ENCODE measurements at regions not wholly inside any gene's neighbourhood (a gene's known extent, or its start where the extent isn't known, plus 50 kb on each side); places are given as distances from the start of the nearest gene placed in this dataset.
"Not testable (repeated sequence)": the region's sequence is repeated elsewhere in the genome, so short reads cannot be mapped to it uniquely, and the experiment has no call there.

DNA sequence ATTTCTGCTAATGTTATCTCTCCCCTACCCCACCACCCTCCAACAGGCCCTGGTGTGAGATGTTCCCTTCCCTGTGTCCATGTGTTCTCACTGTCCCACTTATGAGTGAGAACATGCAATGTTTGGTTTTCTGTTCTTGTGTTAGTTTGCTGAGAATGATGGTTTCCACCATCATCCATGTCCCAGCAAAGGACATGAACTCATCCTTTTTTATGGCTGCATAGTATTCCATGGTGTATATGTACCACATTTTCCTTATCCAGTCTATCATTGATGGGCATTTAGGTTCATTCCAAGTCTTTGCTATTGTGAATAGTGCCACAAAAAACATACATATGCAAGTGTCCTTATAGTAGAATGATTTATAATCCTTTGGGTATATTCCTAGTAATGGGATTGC, 104.5 kb downstream of the ZNF33B start:
- not testable (repeated sequence) for H3K27ac Mint-ChIP-seq
- H3K36me3 Mint-ChIP-seq (ENCODE audit: low read depth), result peaks cover 68% of the 10 kb centered on the region

DNA sequence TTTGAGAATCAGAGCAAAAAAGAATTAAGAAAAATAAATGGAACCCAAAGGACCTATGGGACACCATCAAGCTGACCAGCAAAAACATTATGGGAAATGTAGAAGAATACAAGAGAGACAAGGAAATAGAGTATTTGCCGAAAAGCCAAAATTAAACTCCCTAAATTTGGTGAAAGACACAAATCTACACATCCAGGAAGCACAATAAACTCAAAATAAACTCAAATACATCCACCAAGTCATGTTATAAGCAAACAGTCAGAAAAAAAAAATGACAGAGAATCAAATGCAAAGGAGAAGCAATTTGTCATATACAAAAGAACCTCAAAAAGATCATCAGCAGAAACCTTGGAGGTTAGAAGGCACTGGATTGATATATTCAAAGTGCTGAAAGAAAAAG, 105.4 kb downstream of the ZNF33B start:
- Mint-ChIP-seq H3K9me3 (peaks cover 43% of the 10 kb centered on the region), H3K27ac (no peak overlapping the region), H3K4me3 (no peak overlapping the region), H3K36me3 (ENCODE audit: low read depth) (peaks cover 60% of the 10 kb centered on the region), H3K27me3 (no peaks in the 10 kb centered on the region), H3K4me1 (ENCODE audit: low read depth) (no peaks in the 10 kb centered on the region)

More for the DNA sequence above, 104.5 kb downstream of the ZNF33B start:
- not testable (repeated sequence) for H3K4me1 Mint-ChIP-seq (ENCODE audit: low read depth); H3K4me3 Mint-ChIP-seq; H3K27me3 Mint-ChIP-seq
- H3K9me3 Mint-ChIP-seq, result peaks cover 52% of the 10 kb centered on the region

DNA sequence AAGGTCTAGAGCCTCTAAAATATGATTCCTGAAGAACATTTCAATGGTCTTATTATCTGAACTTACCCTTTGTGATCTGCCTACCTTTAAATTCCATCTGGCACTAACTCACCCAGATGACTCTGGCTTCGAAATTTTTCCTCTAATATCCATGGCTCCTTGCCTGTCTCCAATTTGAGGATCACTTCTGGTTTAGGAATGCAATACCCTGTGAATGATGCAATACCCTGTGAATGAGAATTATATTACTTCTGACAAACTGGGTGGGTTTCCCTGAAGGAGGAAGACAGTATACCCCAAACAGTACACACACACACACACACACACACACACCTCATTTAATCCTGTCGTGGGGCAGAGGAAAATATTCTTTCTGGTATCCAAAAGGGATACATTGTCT, 115.3 kb downstream of the ZNF33B start:
- H3K36me3 Mint-ChIP-seq (ENCODE audit: low read depth), result peaks cover 72% of the 10 kb centered on the region

DNA sequence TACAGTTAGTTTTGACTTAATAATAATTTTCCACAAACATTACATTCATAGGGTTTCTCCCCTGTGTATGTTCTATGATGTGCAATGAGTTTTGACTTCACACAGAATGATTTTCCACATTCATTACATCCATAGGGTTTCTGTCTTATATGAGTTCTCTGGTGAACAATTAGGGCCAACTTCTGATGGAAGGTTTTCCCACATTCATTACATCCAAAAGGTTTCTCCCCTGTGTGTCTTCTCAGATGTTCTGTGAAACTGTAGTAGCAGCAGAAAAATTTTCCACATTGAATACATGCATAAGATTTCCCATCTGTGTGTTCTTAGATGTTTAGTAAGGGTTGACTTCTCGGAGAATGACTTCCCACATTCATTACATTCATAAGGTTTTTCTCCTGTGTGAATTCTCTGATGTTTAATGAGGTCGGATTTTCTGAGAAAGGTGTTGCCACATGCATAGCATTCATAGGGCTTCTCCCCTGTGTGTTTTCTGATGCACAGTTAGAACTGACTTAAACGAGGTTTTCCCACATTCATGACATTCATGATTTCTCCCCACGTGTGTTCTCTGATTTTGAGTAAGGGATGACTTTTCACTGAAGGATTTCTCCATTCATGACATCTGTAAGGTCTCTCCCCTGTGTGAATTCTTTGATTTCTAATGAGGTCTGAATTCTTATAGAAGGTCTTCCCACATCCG, 118.5 kb downstream of the ZNF33B start:
- peaks cover 83% of the 10 kb centered on the region for H3K36me3 Mint-ChIP-seq (ENCODE audit: low read depth)
- H3K4me1 Mint-ChIP-seq (ENCODE audit: low read depth), result no peaks in the 10 kb centered on the region
- H3K4me3 Mint-ChIP-seq, result no peak overlapping the region
- peaks cover 64% of the 10 kb centered on the region for H3K9me3 Mint-ChIP-seq
- no peak overlapping the region for H3K27ac Mint-ChIP-seq
- H3K27me3 Mint-ChIP-seq, result no peaks in the 10 kb centered on the region

More for the DNA sequence above, 115.3 kb downstream of the ZNF33B start:
- no peak overlapping the region for H3K27ac Mint-ChIP-seq
- H3K4me3 Mint-ChIP-seq, result no peak overlapping the region
- H3K4me1 Mint-ChIP-seq (ENCODE audit: low read depth), result no peaks in the 10 kb centered on the region
- no peaks in the 10 kb centered on the region for H3K27me3 Mint-ChIP-seq
- H3K9me3 Mint-ChIP-seq, result peaks cover 48% of the 10 kb centered on the region

DNA sequence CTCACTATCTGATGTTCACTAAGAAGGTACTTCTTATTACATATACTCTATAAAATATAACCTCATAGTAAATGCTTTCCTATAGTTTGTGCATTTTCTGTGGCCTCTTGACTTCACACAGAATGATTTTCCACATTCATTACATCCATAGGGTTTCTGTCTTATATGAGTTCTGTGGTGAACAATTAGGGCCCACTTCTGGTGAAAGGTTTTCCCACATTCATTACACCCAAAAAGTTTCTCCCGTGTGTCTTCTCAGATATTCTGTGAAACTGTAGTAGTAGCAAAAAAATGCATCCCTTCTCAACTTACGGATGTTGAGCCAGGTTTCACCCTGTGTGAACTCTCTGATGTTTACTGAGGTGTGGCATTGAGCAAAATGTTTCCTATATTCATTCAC, 119.3 kb downstream of the ZNF33B start:
- Mint-ChIP-seq H3K9me3 (peaks cover 61% of the 10 kb centered on the region), H3K27me3 (no peaks in the 10 kb centered on the region), H3K27ac (no peak overlapping the region), H3K4me3 (no peak overlapping the region), H3K36me3 (ENCODE audit: low read depth) (peaks cover 77% of the 10 kb centered on the region), H3K4me1 (ENCODE audit: low read depth) (no peaks in the 10 kb centered on the region)

DNA sequence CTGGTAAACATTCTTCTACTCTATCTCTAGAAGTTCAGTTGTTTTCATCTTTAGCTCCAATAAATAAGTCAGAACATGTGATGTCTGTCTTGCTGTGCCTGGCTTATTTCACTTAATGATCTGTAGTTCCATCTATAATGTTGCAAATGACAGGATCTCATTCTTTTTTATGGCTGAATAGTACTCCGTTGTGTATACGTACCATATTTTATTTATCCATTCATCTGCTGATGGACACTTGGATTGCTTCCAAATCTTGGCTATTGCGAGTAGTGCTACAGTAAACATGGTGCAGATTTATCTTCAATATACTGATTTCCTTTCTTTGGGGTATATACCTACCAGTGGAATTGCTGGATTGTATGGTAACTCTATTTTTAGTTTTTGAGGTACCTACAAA, 124.4 kb downstream of the ZNF33B start:
- Mint-ChIP-seq H3K36me3 (ENCODE audit: low read depth) (peaks cover 39% of the 10 kb centered on the region), H3K27me3 (no peaks in the 10 kb centered on the region), H3K4me3 (no peak overlapping the region), H3K27ac (no peak overlapping the region), H3K9me3 (peaks cover 44% of the 10 kb centered on the region), H3K4me1 (ENCODE audit: low read depth) (no peaks in the 10 kb centered on the region)

DNA sequence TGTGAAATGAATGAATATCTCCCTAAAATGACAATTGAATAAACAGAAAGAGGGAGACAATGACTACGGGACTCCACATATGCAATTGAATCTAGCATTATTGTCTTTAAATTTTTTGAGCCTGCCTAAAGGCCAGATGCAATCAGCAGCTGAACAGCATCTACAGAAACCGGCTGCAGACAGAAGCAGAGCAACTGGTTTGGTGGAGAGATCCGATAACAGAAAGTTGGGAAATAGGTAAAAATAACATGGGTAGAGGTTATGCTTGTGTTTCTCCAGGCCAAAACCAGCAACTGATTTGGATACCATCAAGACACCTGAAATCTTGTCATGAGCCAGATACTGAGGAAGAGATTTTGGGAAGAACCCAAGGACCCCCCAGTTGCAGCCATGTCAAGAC, 146.6 kb downstream of the ZNF33B start:
- no peaks in the 10 kb centered on the region for H3K27me3 Mint-ChIP-seq
- no peak overlapping the region for H3K4me3 Mint-ChIP-seq
- peaks cover 23% of the 10 kb centered on the region for H3K9me3 Mint-ChIP-seq
- H3K4me1 Mint-ChIP-seq (ENCODE audit: low read depth), result no peaks in the 10 kb centered on the region
- no peak overlapping the region for H3K27ac Mint-ChIP-seq
- H3K36me3 Mint-ChIP-seq (ENCODE audit: low read depth), result no peaks in the 10 kb centered on the region

DNA sequence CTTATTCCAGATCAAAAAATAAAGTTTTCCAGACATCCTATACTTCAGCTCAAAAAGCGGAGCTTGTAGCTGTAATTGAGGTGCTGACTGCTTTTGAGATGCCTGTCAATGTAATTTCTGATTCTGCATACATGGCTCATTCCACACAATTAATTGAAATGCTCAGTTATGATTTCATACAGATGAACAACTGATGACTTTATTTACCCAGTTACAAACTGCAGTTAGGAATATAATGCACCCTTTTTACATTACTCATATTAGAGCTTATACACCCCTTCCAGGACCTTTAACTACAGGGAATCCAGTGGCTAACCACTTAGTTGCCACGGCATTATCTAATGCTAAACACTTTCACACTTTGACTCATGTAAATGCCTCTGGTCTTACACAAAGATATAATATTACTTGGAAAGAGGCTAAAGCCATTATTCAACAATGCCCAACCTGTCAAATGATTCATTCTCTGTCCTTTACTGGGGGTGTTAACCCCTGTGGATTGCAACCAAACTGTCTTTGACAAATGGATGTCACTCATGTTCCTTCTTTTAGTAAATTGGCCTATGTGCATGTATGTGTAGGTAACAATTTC, 147.3 kb downstream of the ZNF33B start:
- no peak overlapping the region for H3K4me3 Mint-ChIP-seq
- H3K36me3 Mint-ChIP-seq (ENCODE audit: low read depth), result no peaks in the 10 kb centered on the region
- peaks cover 25% of the 10 kb centered on the region for H3K9me3 Mint-ChIP-seq
- H3K4me1 Mint-ChIP-seq (ENCODE audit: low read depth), result no peaks in the 10 kb centered on the region
- H3K27ac Mint-ChIP-seq, result no peak overlapping the region
- H3K27me3 Mint-ChIP-seq, result no peaks in the 10 kb centered on the region

DNA sequence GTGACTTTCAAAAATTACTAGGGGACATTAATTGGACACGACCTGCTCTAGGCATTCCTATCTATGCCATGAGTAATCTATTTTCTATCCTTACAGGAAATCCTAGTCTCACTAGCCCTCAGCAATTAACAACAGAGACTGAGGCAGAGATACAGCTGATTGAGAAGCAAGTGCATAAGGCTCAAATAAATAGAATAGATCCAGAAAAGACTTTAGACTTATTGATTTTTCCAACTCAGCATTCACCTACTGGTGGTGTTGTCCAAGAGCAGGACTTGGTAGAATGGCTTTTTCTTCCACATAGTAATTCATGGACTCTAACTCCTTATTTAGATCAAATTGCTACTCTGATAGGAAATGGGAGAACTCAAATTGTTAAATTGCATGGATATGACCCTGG, 148.0 kb downstream of the ZNF33B start:
- H3K27ac Mint-ChIP-seq, result no peak overlapping the region
- H3K36me3 Mint-ChIP-seq (ENCODE audit: low read depth), result no peaks in the 10 kb centered on the region
- no peaks in the 10 kb centered on the region for H3K27me3 Mint-ChIP-seq
- H3K4me1 Mint-ChIP-seq (ENCODE audit: low read depth), result no peaks in the 10 kb centered on the region
- no peak overlapping the region for H3K4me3 Mint-ChIP-seq
- H3K9me3 Mint-ChIP-seq, result peaks cover 24% of the 10 kb centered on the region

DNA sequence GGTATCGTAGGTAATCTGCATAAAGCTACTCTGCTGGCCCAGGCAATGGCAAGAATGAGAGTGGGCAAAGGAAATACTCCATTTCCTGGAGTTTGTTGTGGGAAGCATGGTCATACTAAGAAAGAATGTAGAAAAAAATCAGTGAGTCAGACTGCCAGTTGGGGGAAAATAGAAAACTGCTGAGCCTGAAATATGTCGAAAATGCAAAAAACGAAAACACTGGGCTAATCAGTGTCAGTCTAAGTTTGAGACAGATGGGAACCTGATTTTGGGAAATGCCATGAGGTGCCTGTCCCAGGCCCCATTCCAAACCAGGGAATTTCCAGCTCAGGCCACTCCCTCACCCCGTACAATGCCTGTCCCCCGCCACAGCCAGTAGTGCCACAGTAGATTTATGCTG, 150.0 kb downstream of the ZNF33B start:
- H3K27ac Mint-ChIP-seq, result no peak overlapping the region
- no peaks in the 10 kb centered on the region for H3K4me1 Mint-ChIP-seq (ENCODE audit: low read depth)
- H3K9me3 Mint-ChIP-seq, result peaks cover 22% of the 10 kb centered on the region
- H3K27me3 Mint-ChIP-seq, result no peaks in the 10 kb centered on the region
- H3K4me3 Mint-ChIP-seq, result no peak overlapping the region
- H3K36me3 Mint-ChIP-seq (ENCODE audit: low read depth), result no peaks in the 10 kb centered on the region

DNA sequence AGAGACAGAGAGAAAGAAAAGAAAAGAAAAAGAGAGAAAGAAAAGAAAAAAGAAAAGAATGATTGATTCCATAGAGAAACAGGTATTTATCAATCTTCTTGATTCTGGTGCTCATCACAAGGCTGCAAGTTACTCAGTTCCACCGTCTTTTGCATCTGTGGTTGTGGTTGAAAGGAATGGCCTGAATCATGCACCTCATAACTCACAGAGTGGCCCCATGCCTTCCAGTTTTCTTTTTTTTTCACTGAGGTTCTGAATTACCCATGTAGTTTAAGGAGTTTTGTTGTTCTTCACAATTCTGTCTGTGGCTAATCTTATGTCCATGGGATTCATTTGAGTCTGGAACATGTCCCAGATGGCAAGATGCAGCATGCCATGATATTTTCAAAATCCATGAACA, 156.0 kb downstream of the ZNF33B start:
- Mint-ChIP-seq H3K4me3 (no peak overlapping the region), H3K27ac (no peak overlapping the region), H3K27me3 (peaks cover 9% of the 10 kb centered on the region), H3K4me1 (ENCODE audit: low read depth) (no peaks in the 10 kb centered on the region), H3K36me3 (ENCODE audit: low read depth) (no peaks in the 10 kb centered on the region), H3K9me3 (peaks cover 7% of the 10 kb centered on the region)

DNA sequence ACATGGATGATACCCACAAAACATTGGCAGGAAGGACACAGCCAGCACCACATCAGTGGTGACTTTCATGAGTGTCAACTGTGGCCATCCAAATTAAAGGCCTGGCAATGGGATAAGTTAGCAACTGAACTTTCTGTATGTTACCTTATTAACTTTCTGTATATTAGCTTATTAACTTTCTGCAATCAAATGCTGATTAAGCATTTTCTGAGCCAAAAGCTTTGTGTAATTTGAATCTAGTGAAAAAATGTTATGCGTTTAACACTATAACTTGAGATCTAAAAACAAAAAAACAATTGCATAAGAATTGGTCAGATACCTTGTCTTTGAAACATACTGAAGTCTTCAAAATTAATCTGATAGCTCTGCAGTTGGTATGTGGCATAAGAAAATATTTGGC, 159.3 kb downstream of the ZNF33B start:
- Mint-ChIP-seq H3K4me1 (ENCODE audit: low read depth) (no peaks in the 10 kb centered on the region), H3K4me3 (no peak overlapping the region), H3K9me3 (no peaks in the 10 kb centered on the region), H3K27ac (no peak overlapping the region), H3K27me3 (peaks cover 36% of the 10 kb centered on the region), H3K36me3 (ENCODE audit: low read depth) (peaks cover 3% of the 10 kb centered on the region)

DNA sequence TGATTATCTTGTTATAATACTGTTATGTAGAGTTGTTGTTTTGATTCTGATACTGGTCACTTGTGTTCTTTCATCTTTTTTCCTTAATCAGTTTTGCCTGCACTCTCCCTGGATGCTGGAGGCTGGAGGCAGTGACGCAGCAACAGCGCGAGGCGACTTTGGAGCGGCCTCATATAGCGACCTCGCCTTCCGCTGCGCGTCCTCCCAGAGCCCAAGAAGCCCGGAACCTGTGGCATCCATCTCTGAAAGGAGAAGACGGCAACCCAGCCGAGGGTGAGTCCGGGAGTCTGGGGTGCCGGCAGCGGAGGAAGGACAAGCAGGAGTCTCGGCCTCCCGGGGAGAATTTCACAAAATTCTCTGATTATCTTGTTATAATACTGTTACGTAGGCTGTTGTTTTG, 161.2 kb downstream of the ZNF33B start:
- no peak overlapping the region for H3K4me3 Mint-ChIP-seq
- H3K4me1 Mint-ChIP-seq (ENCODE audit: low read depth), result no peaks in the 10 kb centered on the region
- peaks cover 43% of the 10 kb centered on the region for H3K27me3 Mint-ChIP-seq
- peaks cover 3% of the 10 kb centered on the region for H3K36me3 Mint-ChIP-seq (ENCODE audit: low read depth)
- H3K9me3 Mint-ChIP-seq, result no peaks in the 10 kb centered on the region
- H3K27ac Mint-ChIP-seq, result no peak overlapping the region

DNA sequence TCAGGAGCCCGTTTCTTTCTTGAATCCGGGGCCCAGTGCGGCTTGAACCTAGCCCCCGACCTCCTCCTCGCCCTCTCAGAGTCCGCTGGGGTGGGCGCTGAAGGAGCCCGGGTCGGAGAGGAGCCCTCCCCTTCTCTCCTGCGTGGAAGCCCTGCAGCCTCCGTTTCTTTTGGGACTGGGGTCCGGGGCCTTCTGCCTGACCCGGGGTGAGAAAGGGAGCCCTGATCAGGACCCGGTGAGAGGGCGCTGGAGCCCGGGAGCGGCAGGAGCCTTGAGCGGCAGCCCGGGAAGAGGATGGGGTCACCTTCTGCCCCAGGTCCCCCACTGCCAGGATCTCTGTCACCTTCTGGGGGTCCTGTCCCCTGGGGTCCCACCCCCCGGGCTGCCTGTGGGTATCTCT, 162.3 kb downstream of the ZNF33B start:
- Mint-ChIP-seq H3K36me3 (ENCODE audit: low read depth) (peaks cover 3% of the 10 kb centered on the region), H3K27me3 (peaks cover 43% of the 10 kb centered on the region), H3K9me3 (no peaks in the 10 kb centered on the region), H3K4me3 (no peak overlapping the region), H3K4me1 (ENCODE audit: low read depth) (no peaks in the 10 kb centered on the region), H3K27ac (no peak overlapping the region)

DNA sequence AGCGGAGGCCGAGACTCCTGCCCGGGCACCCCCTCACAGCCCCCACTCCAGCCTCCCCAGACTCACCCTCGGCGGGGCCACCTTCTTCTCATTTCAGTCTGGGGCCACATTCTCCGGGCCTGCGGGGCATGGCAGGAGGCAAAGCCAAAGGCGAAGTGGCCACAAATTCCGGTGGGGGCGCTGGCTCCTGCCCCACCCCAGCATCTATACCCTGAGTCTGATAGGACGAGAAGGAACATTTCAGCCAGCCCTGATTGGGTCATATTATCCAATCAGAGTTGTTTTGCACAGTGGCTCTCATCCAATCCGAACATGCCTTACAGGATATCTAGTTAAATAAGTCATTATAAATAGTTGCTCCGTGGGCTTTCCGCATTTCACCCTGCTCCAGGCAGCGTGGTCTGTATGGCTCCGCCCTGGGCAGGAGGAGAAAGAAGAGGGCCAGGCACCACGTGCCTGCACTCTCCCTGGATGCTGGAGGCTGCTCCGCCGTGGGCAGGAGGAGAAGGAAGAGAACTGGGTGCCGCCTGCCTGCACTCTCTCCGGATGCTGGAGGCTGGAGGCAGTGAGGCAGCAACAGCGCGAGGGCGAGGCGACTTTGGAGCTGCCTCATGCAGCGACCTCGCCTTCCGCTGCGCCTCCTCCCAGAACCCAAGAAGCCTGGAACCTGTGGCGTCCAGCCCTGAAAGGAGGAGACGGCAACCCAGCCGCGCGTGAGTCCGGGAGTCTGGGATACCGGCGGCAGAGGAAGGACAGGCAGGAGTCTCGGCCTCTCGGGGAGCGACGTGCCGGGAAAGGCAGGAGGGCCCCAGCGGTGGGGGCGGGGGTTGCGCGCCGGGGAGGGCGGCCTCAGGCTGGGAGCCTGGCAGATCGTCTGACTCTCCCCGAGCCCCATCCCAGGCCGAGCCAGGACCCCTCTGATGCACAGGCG, 162.9 kb downstream of the ZNF33B start:
- peaks cover 43% of the 10 kb centered on the region for H3K27me3 Mint-ChIP-seq
- peaks cover 3% of the 10 kb centered on the region for H3K36me3 Mint-ChIP-seq (ENCODE audit: low read depth)
- peak overlapping the region; percentile 32 for H3K4me3 Mint-ChIP-seq
- H3K4me1 Mint-ChIP-seq (ENCODE audit: low read depth), result no peaks in the 10 kb centered on the region
- no peak overlapping the region for H3K27ac Mint-ChIP-seq
- H3K9me3 Mint-ChIP-seq, result no peaks in the 10 kb centered on the region
